HG02763 (cell line): ENCODE measurements at regions not wholly inside any gene's neighbourhood (a gene's known extent, or its start where the extent isn't known, plus 50 kb on each side); places are given as distances from the start of the nearest gene placed in this dataset.
"Not testable (repeated sequence)": the region's sequence is repeated elsewhere in the genome, so short reads cannot be mapped to it uniquely, and the experiment has no call there.

Source experiments
- ATAC-seq: cut with Tn5 transposase; IDR thresholded peaks from one replicate; pipeline ENCODE4 v1.9.1; 2021; ENCODE audit warnings: mild to moderate bottlenecking, moderate library complexity; ENCODE audit not compliant: unreplicated experiment

- ATAC-seq, result no peak
These were observed 250.3 kb downstream of the SEC61B start for GRCh38 chr9:99472240-99472915.

GRCh38 chr9:99472916-99473245 lies 250.8 kb downstream of the SEC61B start:
- no peak for ATAC-seq

GRCh38 chr9:99474186-99474585 lies 252.1 kb downstream of the SEC61B start:
- no peak for ATAC-seq

- no peak for ATAC-seq
These were observed 253.5 kb downstream of the SEC61B start for GRCh38 chr9:99475401-99476065.

- ATAC-seq, result no peak
These were observed 256.5 kb downstream of the SEC61B start for GRCh38 chr9:99478469-99479027.

GRCh38 chr9:99479929-99480328 lies 257.8 kb downstream of the SEC61B start:
- ATAC-seq, result no peak

- no peak for ATAC-seq
These were observed 263.4 kb downstream of the SEC61B start for GRCh38 chr9:99485459-99485858.

GRCh38 chr9:99486684-99487083 lies 264.6 kb downstream of the SEC61B start:
- no peak for ATAC-seq

GRCh38 chr9:99488131-99489059 lies 266.3 kb downstream of the SEC61B start:
- ATAC-seq, result no peak

- ATAC-seq, result no peak
These were observed 267.0 kb downstream of the SEC61B start for GRCh38 chr9:99489060-99489413.

GRCh38 chr9:99490729-99491128 lies 268.6 kb downstream of the SEC61B start:
- no peak for ATAC-seq

GRCh38 chr9:99491408-99492158 lies 269.5 kb downstream of the SEC61B start:
- ATAC-seq, result no peak

GRCh38 chr9:99497641-99498040 lies 275.6 kb downstream of the SEC61B start:
- ATAC-seq, result no peak

GRCh38 chr9:99498979-99499378 lies 276.9 kb downstream of the SEC61B start:
- not testable (repeated sequence) for ATAC-seq

- ATAC-seq, result no peak
These were observed 283.9 kb downstream of the SEC61B start for GRCh38 chr9:99505936-99506335.

GRCh38 chr9:99506747-99507348 lies 284.8 kb downstream of the SEC61B start:
- no peak for ATAC-seq

GRCh38 chr9:99509065-99509745 lies 287.1 kb downstream of the SEC61B start:
- ATAC-seq, result no peak

GRCh38 chr9:99509900-99510535 lies 287.9 kb downstream of the SEC61B start:
- ATAC-seq, result no peak

GRCh38 chr9:99511723-99512122 lies 289.6 kb downstream of the SEC61B start:
- ATAC-seq, result no peak
